ENCODE measurements at regions not wholly inside any gene's neighbourhood (a gene's known extent, or its start where the extent isn't known, plus 50 kb on each side); places are given as distances from the start of the nearest gene placed in this dataset.
"Not testable (repeated sequence)": the region's sequence is repeated elsewhere in the genome, so short reads cannot be mapped to it uniquely, and the experiment has no call there.

DNA sequence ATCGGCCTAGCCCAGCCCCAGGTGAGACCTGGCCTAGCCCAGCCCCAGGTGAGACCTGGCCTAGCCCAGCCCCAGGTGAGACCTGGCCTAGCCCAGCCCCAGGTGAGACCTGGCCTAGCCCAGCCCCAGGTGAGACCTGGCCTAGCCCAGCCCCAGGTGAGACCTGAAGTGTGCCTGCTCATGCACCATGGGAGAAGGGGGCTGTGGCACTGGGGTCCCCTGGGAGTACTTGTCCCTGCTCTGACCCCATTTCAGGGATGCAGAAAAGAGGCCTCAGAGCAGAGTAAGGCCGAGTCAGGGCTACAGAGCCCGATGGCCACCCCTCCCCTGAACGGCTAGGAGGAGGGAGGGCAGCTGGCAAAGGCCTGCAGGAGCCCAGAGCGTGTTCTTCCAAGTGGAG lies 129.6 kb downstream of the CRYBB2 start:
- not testable (repeated sequence) for DNase-seq (ENCODE audit: low read depth in 4 of 4, low spot score in 3 of 4)

DNA sequence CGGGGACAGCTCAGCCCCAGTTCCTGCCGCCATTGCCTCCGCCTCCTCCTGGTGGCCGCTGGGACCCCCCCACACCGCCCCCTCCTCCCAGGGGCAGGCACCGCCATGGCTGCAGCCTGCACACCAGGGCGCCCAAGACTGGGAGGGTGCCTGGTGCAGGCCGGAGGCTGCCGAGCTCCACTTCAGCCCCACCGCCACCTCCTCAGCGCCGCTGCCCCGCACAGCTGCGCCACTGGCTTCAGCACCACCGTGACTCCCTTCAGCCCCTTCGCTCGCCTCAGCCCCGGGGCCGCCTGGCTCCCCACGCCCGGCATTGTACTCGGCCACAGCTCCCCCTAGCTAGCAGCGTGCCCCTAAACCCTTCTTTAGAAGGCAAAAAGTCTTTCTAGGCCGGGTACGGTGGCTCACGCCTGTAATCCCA lies 131.1 kb downstream of the CRYBB2 start:
- DNase-seq (ENCODE audit: low read depth in 4 of 4, low spot score in 3 of 4): no peak

DNA sequence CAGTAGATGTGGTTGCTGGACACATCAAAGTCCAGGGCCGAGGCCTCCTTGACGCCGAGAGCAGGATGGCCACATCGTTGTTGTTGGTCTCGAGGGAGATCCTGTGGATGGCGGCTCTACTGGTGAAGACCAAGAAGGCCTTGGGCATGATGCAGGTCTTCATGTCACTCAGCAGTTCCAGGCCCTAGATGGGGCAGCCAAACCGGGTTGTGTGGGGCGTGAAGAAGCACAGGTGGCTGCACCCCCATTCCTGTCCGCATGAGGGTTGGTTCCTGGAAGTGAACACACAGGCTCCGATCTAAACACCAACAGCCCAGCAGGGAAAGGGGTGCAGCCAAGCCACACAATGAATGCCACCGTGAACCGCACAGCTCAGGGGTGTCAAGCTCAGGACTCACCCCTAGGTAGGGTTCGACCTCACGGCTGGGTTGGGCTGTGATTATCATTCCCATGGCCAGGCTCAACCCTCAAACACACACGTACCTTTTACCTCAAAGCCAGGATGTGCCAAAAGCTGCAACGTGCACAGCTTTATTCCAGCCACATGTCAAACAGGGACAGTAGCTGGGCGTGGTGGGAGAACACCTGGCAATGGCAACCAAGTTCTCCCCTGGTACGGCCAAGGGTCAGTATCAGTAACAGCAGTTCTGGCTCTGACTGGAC lies 132.3 kb downstream of the CRYBB2 start:
- DNase-seq (ENCODE audit: low read depth in 4 of 4, low spot score in 3 of 4): no peak

DNA sequence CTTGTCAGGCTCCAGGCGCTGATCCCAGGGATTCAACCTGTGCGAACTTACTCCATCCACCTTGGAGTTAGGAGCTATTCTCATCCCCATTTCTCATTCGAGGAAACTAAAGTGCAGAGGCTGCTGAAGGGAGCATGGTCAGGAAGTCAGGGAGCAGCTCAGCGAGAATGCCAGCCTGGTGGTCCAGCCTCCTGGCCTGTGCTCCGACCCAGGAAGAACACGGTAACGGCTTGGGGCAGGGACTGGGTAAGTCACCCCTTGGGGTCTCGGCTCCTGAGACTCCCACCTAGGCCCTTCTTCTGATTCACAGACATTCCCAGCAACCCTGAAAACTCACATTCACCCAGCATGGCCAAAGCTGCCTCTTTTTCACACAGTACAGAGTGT lies 132.8 kb downstream of the CRYBB2 start:
- DNase-seq (ENCODE audit: low read depth in 4 of 4, low spot score in 3 of 4): no peak

DNA sequence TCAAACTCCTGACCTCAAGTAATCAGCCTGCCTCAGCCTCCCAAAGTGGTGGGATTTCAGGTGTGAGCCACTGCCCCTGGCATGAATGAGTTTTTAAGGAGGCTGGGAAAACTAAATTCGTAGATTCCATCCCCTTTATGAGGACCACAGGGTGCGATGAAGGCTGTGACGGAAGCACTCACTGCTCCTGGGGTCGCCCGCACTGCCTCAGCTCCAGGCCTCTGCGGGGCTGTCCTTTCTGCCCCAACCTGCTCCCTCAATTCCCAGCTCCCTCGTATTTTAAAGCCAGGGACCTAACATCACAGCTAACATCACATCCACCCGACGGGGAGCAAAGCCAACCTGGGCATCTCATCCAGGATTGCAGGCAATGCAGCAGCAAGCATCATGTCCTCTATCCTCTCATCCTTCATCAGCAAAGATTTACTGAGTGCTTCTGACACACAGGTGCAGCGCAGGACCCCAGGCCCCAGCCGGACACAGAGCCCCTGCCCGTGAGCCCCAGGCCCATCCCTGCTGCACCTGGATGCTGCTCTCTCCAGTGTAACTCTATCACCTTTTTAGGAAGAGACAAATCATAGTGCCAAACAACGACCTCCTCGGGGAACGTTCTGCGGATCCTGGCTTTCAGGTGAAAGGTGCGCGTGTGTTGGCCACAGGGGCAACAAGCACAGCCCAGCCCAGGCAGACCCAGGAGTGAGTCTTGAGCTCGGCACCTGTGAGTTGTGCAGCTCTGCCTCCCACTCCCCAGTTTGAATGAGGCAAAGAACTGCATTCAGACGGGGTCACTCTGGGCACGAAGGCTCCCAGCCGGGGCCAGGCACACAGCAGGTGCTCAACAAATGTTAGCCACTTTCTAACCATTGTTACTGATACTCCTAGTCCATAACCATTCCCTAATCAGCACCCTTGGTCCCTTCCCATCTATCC lies 134.3 kb downstream of the CRYBB2 start:
- DNase-seq (ENCODE audit: low read depth in 4 of 4, low spot score in 3 of 4): no peak

DNA sequence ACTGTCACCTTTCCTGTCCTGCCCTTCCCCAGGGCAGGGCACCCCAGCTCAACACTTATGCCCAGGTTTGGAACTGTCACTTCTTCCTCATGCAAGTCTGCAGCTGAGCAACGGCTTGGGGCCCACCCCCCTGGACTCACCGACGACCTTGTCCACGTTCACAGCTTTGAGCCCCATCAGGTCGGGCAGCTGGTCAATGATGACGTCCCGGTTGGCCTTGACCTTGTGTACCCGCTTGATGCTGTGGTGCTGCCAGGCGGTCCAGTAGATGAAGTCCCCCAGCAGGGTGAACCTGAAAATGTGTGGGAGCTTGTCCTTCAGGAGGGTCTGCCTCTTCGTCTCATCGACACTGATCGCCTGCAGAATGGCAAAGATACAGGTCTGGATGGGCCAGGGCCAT lies 135.0 kb downstream of the CRYBB2 start:
- no peak for DNase-seq (ENCODE audit: low read depth in 4 of 4, low spot score in 3 of 4)

DNA sequence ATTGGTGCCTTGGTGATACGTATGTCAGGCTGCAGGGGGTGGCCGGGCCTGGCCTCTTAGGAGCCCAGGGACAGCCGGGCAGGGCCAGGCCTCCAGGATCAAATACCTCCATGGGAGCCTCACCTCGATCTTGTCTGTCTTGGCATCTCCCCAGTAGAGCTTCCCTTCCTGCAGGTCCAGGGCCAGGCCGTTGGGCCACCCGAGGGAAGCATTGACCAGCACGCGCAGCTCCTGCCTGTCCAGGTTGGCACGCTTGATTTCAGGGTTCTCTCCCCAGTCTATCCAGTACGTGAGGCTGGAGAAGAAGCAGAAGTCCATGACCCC lies 137.7 kb downstream of the CRYBB2 start:
- no peak for DNase-seq (ENCODE audit: low read depth in 4 of 4, low spot score in 3 of 4)

DNA sequence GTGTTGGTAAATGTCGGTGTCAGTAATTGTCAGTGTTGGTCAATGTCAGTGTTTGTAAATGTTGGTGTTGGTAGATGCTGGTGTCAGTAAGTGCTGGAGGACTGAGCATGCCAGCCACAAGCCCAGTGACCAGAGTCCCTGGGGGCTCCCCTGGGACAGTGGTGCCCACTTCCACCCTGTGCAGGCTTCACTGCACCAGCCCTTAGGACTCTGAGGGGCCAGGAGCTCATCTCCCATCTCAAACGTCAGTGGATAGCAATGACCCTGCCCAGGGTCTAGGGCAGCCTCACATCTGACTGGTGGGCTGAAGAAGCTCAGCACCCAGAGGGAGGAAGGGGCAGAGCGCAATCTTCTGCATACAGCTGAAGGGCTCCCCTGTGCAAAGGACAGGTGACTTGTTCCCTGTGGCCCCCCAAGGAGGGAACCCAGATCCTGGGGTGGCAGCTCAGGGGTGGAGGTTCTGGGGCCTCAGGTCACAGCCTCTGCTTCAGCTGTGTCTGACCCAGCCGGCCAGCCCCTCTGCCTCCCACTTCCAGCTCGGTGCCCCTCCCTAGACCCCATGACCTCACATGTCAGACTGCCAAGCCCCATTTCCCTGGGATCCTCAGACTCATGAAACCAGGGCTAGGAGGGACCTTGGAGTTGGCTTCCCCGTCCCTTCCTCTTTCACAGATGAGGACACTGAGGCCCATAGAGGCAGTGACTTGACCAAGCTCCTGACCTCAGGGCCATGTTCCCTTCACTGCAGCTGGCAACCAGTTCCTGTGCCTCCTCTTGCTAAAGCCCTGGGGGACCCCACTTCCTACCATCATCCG lies 138.4 kb downstream of the CRYBB2 start:
- no peak for DNase-seq (ENCODE audit: low read depth in 4 of 4, low spot score in 3 of 4)

DNA sequence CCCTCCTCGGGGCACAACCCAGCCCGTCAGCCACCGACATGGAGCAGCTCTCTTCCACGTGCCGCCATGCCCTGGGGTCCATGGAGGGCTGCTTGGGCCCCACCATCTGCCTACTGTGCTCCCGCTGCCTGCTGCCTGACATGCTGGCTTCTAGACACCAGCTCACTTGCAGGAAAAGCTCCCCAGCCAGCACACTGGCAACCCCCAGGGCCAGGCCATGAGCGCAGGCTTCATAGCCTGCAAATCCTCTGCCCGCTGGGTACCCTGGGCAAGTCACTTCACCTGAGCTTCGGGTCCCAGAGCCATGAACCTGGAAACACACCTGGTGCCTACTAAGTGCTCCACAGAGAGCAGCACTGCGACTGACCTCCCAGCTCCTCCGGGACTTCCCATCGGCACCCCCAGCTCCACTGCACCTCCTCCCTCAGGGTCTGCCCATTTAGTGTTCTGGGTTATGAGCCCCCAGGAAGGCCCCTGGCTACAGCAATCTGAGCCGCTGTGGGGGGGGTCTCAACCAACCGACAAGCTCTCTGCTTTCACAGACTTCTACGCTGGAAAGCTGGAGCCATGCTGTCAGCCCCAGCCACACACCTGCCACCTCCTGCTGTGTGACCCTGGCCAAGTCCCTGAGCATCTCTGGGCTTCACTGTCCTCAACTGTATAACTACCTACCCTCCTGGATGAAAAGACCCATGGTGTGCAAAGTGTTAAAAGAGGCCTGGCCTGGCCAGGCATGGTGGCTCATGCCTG lies 139.2 kb downstream of the CRYBB2 start:
- DNase-seq (ENCODE audit: low read depth in 4 of 4, low spot score in 3 of 4): no peak

DNA sequence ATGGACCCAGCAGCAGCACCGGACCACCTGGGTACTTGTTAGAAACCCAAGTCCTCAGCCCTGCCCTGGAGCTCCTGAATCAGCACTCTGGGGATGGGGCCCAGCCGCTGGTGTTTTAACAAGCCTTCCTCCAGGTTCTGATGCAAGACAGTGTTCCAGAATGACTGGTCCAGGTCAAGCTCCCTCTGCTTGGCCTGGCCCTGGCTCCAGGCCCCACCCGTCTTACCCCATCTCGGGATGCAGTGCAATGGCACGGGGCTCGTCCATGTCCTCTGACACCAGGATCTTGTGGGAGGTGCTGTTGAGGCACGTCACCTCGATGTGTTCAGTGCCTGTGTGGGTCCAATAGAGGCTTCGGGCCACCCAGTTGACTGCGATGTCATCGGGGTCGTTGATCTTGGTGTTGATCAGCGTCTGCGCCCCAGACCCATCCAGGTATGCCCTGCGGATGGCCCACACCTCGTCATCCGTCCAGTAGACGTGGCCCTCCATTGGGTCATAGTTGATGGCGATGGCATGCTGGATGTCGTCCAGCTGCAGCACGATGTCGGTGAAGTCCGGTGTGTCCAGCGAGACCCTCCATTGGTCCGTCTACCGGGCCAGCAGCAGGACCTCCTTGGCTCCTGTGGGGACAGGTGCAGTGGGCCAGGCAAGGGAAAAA lies 140.3 kb downstream of the CRYBB2 start:
- DNase-seq (ENCODE audit: low read depth in 4 of 4, low spot score in 3 of 4): no peak

DNA sequence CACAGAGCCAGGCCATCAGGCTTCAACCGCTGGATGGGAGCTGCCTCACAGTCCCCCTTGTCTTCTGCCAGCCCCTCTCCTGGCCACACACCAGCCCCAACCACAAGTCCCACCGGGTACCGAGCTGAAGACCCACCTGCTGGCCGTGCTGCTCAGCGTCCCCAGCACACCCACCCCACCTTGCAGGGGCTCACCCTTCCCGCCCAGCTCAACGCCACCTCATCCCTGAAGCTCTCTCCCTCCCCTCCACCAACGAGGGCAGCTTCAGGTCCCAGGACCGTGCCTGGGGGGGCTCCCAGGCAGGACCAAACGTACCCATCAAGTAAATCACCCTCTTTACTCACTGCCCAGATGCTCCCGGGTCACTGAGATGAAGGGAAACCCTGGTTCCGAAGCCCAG lies 141.0 kb downstream of the CRYBB2 start:
- DNase-seq (ENCODE audit: low read depth in 4 of 4, low spot score in 3 of 4): no peak

DNA sequence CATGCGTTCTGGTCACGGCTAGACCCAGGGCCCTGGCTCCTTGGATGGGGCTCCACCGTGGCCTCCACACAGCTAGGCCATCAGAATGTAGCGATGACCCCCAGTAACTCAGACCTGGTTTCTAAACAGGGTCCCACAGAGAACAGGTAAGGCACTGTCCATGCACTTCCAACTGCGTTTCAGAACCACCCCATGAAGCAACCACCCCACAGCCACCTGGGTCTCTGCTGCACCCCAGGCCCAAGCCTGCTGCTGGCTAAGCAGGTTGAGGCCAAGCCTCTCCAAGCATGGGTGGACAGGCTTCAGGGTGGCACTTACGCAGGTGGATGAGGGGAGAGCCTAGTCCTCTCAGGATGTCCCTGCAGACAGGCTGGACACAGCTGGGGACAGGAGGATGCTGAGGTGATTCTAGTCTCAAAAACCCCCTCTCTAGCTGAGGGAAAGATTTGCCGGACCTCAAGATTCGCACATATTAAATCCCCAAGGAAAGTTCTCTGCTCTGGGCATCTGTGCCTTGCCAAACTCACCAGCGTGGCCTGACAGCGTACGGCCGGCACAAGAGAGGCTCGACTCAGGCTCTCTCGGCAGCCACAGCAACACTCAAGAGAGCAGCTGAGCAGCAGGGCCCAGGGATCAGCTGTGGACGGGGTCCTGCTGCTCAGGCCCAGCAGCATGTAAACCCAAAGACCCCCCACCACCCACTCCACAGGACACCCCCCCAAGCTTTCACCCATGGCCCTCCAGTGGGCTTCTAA lies 141.6 kb downstream of the CRYBB2 start:
- no peak for DNase-seq (ENCODE audit: low read depth in 4 of 4, low spot score in 3 of 4)

DNA sequence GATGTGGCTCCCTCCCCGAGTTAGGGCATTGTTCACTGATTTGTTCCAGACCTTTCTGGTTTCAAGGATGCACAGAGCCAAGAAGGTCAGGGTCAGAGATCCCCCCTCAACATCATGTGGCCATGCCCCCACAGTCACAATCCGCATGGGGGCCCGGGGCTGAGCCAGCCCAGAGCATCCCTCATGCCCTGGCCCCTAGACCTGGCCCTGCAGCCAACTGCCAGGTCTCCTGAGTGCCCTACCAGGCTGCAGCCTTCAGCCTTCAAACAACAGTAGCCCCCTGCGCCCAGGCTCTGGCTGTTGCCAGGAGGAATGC lies 142.4 kb downstream of the CRYBB2 start:
- DNase-seq (ENCODE audit: low read depth in 4 of 4, low spot score in 3 of 4): no peak

DNA sequence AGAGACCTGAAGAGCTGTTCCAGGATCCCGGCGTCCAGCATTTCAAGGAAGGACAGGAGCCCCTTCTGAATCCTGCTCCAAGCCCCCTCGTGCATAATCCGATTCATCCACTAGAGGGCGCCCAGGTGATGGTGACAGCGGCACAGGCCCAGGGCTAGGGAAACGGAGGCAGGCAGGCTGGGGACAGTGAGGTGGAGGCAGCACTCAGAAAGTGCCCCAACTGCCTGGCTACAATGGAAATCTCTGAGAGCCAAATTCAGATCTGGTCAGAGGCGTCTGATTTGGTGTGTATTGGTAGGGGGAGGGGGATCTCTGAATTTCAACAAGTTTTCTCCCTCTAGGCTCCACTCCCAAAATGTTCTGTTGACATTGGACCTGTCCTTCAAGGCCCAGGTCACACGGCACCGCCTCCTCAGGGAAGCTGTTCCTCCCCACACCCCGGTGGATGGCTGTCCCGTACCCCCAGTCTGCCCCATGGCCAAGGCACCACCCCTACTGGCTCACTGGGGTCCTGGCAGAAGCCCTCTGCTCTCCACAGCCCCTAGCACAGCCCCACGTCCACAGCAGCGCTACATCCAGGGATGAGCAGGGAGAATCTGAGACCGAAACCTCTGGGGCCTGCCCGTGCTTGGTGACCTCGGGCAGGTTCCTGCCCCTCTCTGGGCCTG lies 142.9 kb downstream of the CRYBB2 start:
- peak; percentile 16 to 29 (median 21) for DNase-seq (ENCODE audit: low read depth in 4 of 4, low spot score in 3 of 4)

DNA sequence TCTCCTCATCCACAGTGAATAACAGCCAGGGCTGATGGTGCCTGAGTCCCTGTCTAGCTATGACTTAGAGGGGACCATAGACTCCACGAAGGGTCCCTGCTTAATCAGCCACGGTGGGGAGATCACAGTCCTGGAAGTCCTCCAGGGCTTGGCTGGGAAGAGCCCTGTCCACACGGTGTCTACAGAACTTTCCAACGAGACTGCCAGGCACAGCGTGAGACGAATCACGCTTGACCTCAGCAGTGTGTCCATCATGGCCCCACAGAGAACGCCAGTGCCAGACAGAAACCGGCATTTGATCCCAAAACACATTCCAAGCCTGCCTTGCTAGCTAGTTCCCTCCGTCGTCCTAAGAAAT lies 143.4 kb downstream of the CRYBB2 start:
- no peak for DNase-seq (ENCODE audit: low read depth in 4 of 4, low spot score in 3 of 4)

DNA sequence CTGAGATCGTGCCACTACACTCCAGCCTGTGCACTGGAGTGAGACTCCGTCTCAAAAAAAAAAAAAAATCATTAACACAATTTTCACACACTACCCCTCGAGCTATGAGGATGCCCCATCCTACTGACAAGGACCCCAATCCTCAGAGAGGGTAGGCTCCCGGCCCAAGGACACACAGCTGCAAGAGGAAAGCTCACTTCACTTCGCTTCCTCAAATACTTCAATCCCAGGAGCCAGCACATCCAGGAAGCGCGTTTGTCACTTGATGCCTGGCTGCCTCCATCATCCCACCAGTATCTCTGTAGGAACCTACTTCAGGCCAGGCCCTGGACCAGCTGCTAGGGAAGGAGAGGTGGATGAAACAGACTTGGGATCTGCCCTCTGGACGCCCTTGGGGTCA lies 144.0 kb downstream of the CRYBB2 start:
- no peak for DNase-seq (ENCODE audit: low read depth in 4 of 4, low spot score in 3 of 4)

DNA sequence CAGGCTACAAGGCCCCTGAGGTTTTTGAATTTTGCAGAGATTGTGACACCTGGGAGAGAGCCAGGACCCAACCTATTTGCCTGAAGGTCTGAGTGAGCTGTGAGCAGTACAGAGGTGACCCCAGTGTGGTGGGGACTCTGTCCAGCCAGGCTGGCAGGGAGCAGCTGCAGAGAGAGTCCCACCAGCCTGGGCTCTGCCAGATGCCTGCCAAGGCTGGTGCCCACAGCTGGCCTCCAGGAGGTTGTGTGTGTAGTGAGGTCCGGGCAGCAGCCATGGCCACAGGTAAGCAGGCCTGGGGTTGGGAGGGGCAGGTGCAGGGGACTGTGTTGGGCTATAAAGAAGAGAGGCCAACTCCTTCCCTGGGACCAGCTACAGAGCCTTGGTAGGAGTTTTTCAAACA lies 144.8 kb downstream of the CRYBB2 start:
- no peak for DNase-seq (ENCODE audit: low read depth in 4 of 4, low spot score in 3 of 4)

DNA sequence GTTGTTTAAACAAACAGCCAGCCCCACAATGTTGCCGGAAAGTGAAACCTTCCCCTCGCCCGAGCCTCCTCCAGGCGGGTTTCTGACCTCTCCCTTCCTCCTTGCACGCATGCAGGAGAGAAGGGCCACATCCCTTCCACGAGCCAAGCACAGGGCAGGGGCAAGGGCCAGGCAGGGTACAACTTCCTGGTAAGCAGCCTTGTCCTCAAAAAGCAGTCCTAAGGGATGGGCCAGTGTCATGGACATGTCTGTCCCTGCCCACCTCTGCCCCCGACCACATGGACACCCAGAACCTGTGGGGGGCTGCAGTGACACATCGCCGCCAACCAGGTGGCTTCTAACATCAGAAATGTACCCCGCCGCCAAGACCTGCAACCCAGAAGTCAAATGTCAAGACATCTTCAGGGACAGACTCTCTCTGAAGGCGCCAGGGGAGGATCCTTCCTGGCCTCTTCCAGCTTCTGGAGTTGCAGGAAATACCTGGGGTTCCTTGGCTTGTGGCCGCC lies 145.3 kb downstream of the CRYBB2 start:
- no peak for DNase-seq (ENCODE audit: low read depth in 4 of 4, low spot score in 3 of 4)

All from left renal pelvis (tissue), 4 donors.